OCI-LY7 (cell line): ENCODE measurements at regions not wholly inside any gene's neighbourhood (a gene's known extent, or its start where the extent isn't known, plus 50 kb on each side); places are given as distances from the start of the nearest gene placed in this dataset.

Experiments used
- EZH2phosphoT487 ChIP-seq: fragments of 200-600 bp; sonication (generic); IDR thresholded peaks from 2 replicates; pipeline ENCODE4 v1.6.1; 2018; ENCODE audit warnings: low read depth, borderline replicate concordance, mild to moderate bottlenecking, mixed run types, antibody characterized with exemption, low read length, moderate library complexity, mixed read lengths
- TF ChIP-seq, protein P1 (sequence below): fragments of 200-600 bp; sonication (generic); conservative IDR thresholded peaks from 2 replicates; pipeline ENCODE4 v1.5.1; 2014; ENCODE audit warnings: mild to moderate bottlenecking, antibody characterized with exemption, low read length, moderate library complexity, mixed read lengths

GRCh38 chr11:88016392-88017170 is 158.7 kb downstream of the RAB38 start:
- TF ChIP-seq, protein P1, sequence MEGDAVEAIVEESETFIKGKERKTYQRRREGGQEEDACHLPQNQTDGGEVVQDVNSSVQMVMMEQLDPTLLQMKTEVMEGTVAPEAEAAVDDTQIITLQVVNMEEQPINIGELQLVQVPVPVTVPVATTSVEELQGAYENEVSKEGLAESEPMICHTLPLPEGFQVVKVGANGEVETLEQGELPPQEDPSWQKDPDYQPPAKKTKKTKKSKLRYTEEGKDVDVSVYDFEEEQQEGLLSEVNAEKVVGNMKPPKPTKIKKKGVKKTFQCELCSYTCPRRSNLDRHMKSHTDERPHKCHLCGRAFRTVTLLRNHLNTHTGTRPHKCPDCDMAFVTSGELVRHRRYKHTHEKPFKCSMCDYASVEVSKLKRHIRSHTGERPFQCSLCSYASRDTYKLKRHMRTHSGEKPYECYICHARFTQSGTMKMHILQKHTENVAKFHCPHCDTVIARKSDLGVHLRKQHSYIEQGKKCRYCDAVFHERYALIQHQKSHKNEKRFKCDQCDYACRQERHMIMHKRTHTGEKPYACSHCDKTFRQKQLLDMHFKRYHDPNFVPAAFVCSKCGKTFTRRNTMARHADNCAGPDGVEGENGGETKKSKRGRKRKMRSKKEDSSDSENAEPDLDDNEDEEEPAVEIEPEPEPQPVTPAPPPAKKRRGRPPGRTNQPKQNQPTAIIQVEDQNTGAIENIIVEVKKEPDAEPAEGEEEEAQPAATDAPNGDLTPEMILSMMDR, result peak; percentile 89
- no peak for TF ChIP-seq EZH2phosphoT487
